ENCODE measurements at regions not wholly inside any gene's neighbourhood (a gene's known extent, or its start where the extent isn't known, plus 50 kb on each side); places are given as distances from the start of the nearest gene placed in this dataset.

GRCh38 chr21:16650714-16651366 lies 862.0 kb upstream of the CXADR start:
- DNase-seq (ENCODE audit: low read depth): no peak

GRCh38 chr21:16651956-16652355 lies 860.9 kb upstream of the CXADR start:
- DNase-seq (ENCODE audit: low read depth): no peak

- DNase-seq (ENCODE audit: low read depth): no peak
Measured at GRCh38 chr21:16663436-16663835, 849.4 kb upstream of the CXADR start.

- DNase-seq (ENCODE audit: low read depth): no peak
Measured at GRCh38 chr21:16667395-16667794, 845.4 kb upstream of the CXADR start.

- no peak for DNase-seq (ENCODE audit: low read depth)
Measured at GRCh38 chr21:16674949-16675348, 837.9 kb upstream of the CXADR start.

GRCh38 chr21:16676391-16676790 lies 836.5 kb upstream of the CXADR start:
- no peak for DNase-seq (ENCODE audit: low read depth)

- DNase-seq (ENCODE audit: low read depth): no peak
Measured at GRCh38 chr21:16678429-16679160, 834.2 kb upstream of the CXADR start.

- DNase-seq (ENCODE audit: low read depth): no peak
Measured at GRCh38 chr21:16695074-16695473, 817.8 kb upstream of the CXADR start.

GRCh38 chr21:16707274-16707673 lies 805.6 kb upstream of the CXADR start:
- DNase-seq (ENCODE audit: low read depth): no peak

GRCh38 chr21:16708101-16708835 lies 804.6 kb upstream of the CXADR start:
- DNase-seq (ENCODE audit: low read depth): no peak

GRCh38 chr21:16709866-16710550 lies 802.8 kb upstream of the CXADR start:
- no peak for DNase-seq (ENCODE audit: low read depth)

GRCh38 chr21:16711757-16712156 lies 801.1 kb upstream of the CXADR start:
- DNase-seq (ENCODE audit: low read depth): no peak

- no peak for DNase-seq (ENCODE audit: low read depth)
Measured at GRCh38 chr21:16713331-16714117, 799.3 kb upstream of the CXADR start.

GRCh38 chr21:16740511-16740910 lies 772.3 kb upstream of the CXADR start:
- DNase-seq (ENCODE audit: low read depth): no peak

- no peak for DNase-seq (ENCODE audit: low read depth)
Measured at GRCh38 chr21:16741141-16741665, 771.6 kb upstream of the CXADR start.

GRCh38 chr21:16742131-16742641 lies 770.7 kb upstream of the CXADR start:
- DNase-seq (ENCODE audit: low read depth): no peak

- DNase-seq (ENCODE audit: low read depth): no peak
Measured at GRCh38 chr21:16742741-16743140, 770.1 kb upstream of the CXADR start.

- no peak for DNase-seq (ENCODE audit: low read depth)
Measured at GRCh38 chr21:16743317-16743716, 769.5 kb upstream of the CXADR start.

GRCh38 chr21:16750926-16751325 lies 761.9 kb upstream of the CXADR start:
- DNase-seq (ENCODE audit: low read depth): no peak

GRCh38 chr21:16751695-16752474 lies 761.0 kb upstream of the CXADR start:
- DNase-seq (ENCODE audit: low read depth): no peak

Data from activated T-cell treated with anti-CD3 and anti-CD28 coated beads for 24 hours (primary cell).